Loucy (cell line): ENCODE measurements at regions not wholly inside any gene's neighbourhood (a gene's known extent, or its start where the extent isn't known, plus 50 kb on each side); places are given as distances from the start of the nearest gene placed in this dataset.

Experiments
- H2AFZ ChIP-seq: fragments of 200-600 bp; sonication (generic); 2 replicates; pipeline ENCODE4 v1.6.0; 2016; ENCODE audit warnings: antibody characterized with exemption, mild to moderate bottlenecking, low read length, moderate library complexity
- H3F3A ChIP-seq: fragments of 200-600 bp; 2 replicates; pipeline ENCODE4 v1.6.0; 2016; ENCODE audit warnings: antibody characterized with exemption, low read depth, mild to moderate bottlenecking
- H3K27me3 ChIP-seq: fragments of 200-600 bp; sonication (generic); 2 replicates; pipeline ENCODE4 v1.6.1; 2014; ENCODE audit warnings: low read length, mild to moderate bottlenecking; ENCODE audit not compliant: insufficient read depth, poor library complexity, severe bottlenecking
- H3K36me3 ChIP-seq: fragments of 200-600 bp; sonication (generic); 2 replicates; pipeline ENCODE4 v1.6.1; 2016; ENCODE audit warnings: low read length; ENCODE audit not compliant: insufficient read depth
- H3K4me1 ChIP-seq: fragments of 200-600 bp; sonication (generic); 2 replicates; pipeline ENCODE4 v1.5.1; 2014; ENCODE audit warnings: low read length, mild to moderate bottlenecking; ENCODE audit not compliant: insufficient read depth, poor library complexity, severe bottlenecking
- H3K4me2 ChIP-seq: fragments of 200-600 bp; sonication (generic); 2 replicates; pipeline ENCODE4 v1.6.0; 2014; ENCODE audit warnings: antibody characterized with exemption, low read length, low read depth, mild to moderate bottlenecking; ENCODE audit not compliant: poor library complexity, severe bottlenecking
- H3K4me3 ChIP-seq: fragments of 200-600 bp; sonication (generic); 2 replicates; pipeline ENCODE4 v1.5.1; 2014; ENCODE audit warnings: low read length, mild to moderate bottlenecking, mixed read lengths; ENCODE audit not compliant: poor library complexity, severe bottlenecking
- H3K79me2 ChIP-seq: fragments of 200-600 bp; sonication (generic); 2 replicates; pipeline ENCODE4 v1.6.1; 2014; ENCODE audit warnings: low read length; ENCODE audit not compliant: insufficient read depth
- H3K9ac ChIP-seq: fragments of 200-600 bp; sonication (generic); 2 replicates; pipeline ENCODE4 v1.6.0; 2014; ENCODE audit warnings: mild to moderate bottlenecking, low read depth, low read length, moderate library complexity; ENCODE audit not compliant: poor library complexity, severe bottlenecking
- H3K9me2 ChIP-seq: fragments of 200-600 bp; sonication (generic); replicated peaks from 2 replicates; pipeline ENCODE4 v1.6.1; 2016; ENCODE audit warnings: low read depth, low read length, mixed read lengths
- H3K9me3 ChIP-seq: fragments of 200-600 bp; sonication (generic); 2 replicates; pipeline ENCODE4 v1.6.1; 2014; ENCODE audit warnings: mild to moderate bottlenecking, antibody characterized with exemption, low read length, low read depth; ENCODE audit not compliant: insufficient read depth
- H4K20me1 ChIP-seq: fragments of 200-600 bp; sonication (generic); 2 replicates; pipeline ENCODE4 v1.6.0; 2014; ENCODE audit warnings: antibody characterized with exemption, low read length, mild to moderate bottlenecking; ENCODE audit not compliant: insufficient read depth, poor library complexity, severe bottlenecking
- EZH2phosphoT487 ChIP-seq: fragments of 200-600 bp; IDR thresholded peaks from 2 replicates; pipeline ENCODE4 v1.6.1; 2018; ENCODE audit warnings: antibody characterized with exemption, mild to moderate bottlenecking, moderate library complexity, borderline replicate concordance
- TF ChIP-seq, protein P1 (sequence below): fragments of 200-600 bp; sonication (generic); conservative IDR thresholded peaks from 2 replicates; pipeline ENCODE4 v1.5.1; 2014; ENCODE audit warnings: mild to moderate bottlenecking, antibody characterized with exemption, low read length

DNA sequence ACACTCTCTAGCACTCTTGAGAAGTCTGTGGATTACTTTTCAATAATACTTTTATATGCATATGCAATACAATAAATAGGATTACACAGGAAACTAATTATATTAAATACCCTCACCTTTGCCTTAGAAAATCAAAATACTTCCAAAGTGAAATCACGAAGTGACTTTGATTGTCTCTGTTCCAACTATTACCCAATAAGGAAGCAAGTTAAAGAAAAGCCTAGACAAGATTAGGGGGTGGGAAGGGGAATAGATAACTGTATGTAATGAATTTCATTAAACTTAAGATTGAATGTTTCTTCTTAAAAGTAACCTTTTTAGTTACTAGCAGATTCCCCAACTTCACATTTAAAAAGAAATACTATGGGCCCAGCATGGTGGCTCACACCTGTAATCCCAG lies 66.6 kb upstream of the SOX4 start:
- H2AFZ ChIP-seq = no peak overlapping the region
- H3K9me2 ChIP-seq = no peaks in the 10 kb centered on the region
- no peak for TF ChIP-seq EZH2phosphoT487
- TF ChIP-seq, protein P1, sequence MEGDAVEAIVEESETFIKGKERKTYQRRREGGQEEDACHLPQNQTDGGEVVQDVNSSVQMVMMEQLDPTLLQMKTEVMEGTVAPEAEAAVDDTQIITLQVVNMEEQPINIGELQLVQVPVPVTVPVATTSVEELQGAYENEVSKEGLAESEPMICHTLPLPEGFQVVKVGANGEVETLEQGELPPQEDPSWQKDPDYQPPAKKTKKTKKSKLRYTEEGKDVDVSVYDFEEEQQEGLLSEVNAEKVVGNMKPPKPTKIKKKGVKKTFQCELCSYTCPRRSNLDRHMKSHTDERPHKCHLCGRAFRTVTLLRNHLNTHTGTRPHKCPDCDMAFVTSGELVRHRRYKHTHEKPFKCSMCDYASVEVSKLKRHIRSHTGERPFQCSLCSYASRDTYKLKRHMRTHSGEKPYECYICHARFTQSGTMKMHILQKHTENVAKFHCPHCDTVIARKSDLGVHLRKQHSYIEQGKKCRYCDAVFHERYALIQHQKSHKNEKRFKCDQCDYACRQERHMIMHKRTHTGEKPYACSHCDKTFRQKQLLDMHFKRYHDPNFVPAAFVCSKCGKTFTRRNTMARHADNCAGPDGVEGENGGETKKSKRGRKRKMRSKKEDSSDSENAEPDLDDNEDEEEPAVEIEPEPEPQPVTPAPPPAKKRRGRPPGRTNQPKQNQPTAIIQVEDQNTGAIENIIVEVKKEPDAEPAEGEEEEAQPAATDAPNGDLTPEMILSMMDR = no peak

DNA sequence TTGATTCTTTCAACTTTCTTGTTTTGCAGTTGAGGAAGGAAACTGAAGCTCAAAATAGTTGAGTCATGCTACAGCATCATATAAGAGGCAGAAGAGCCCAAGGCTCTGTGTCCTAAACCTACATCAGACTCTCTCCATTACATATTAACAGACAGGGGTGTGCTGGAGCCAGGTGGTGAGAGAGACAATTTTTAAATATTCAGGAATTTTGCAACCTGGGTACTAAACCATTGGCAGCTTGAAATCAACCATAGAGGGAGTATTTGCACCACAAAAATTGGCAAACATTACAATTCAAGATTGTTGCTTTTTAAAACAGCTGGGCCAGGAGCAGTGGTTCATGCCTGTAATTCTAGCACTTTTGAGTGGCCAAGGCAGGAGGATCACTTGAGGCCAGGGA lies 65.8 kb upstream of the SOX4 start:
- TF ChIP-seq, protein P1 = peak; percentile 21; the same call in 1 of the 2 replicates
- no peak for TF ChIP-seq EZH2phosphoT487
- no peaks in the 10 kb centered on the region for H3K4me1 ChIP-seq
- no peaks in the 10 kb centered on the region for H3K9me3 ChIP-seq

More for the DNA sequence above, 66.6 kb upstream of the SOX4 start:
- Histone ChIP-seq H3K79me2 (no peaks in the 10 kb centered on the region), H3K4me3 (no peak overlapping the region), H3K4me1 (no peaks in the 10 kb centered on the region), H3K27me3 (no peaks in the 10 kb centered on the region), H3K36me3 (no peaks in the 10 kb centered on the region), H3K4me2 (no peak overlapping the region), H4K20me1 (no peaks in the 10 kb centered on the region), H3K9ac (no peak overlapping the region), H3K9me3 (no peaks in the 10 kb centered on the region), H3F3A (no peaks in the 10 kb centered on the region)

DNA sequence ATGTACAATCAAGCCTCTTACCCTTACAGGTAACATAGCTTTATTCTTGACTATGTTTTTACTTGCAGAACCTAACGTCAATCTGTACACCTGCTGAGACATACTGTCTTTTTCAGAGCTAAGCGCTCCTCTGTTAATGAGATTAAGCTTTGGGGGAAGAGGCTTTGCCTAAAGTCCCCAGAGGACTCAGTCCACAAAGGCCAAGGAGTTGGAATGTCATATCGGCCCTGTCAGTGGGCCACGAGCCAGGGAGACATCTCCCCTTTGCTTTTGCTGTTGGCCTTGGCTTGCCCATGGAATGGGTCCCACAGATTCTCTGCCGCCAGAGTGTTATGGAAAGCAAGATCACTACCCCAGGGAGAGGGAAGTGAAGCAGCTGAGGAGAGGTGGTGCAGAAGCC lies 64.1 kb upstream of the SOX4 start:
- no peaks in the 10 kb centered on the region for H3K4me1 ChIP-seq
- H3K36me3 ChIP-seq = no peaks in the 10 kb centered on the region
- no peaks in the 10 kb centered on the region for H3F3A ChIP-seq
- no peaks in the 10 kb centered on the region for H3K27me3 ChIP-seq
- H2AFZ ChIP-seq = no peak overlapping the region; the same call in 1 of the 2 replicates
- H3K79me2 ChIP-seq = no peaks in the 10 kb centered on the region
- no peak overlapping the region for H3K4me2 ChIP-seq
- TF ChIP-seq, protein P1 = no peak
- TF ChIP-seq EZH2phosphoT487 = no peak
- no peaks in the 10 kb centered on the region for H3K9me2 ChIP-seq
- H3K9me3 ChIP-seq = no peaks in the 10 kb centered on the region
- H3K9ac ChIP-seq = no peak overlapping the region
- H4K20me1 ChIP-seq = no peaks in the 10 kb centered on the region
- H3K4me3 ChIP-seq = no peak overlapping the region

More for the DNA sequence above, 65.8 kb upstream of the SOX4 start:
- no peaks in the 10 kb centered on the region for H3K27me3 ChIP-seq
- H3K9ac ChIP-seq = no peak overlapping the region
- H3K4me3 ChIP-seq = no peak overlapping the region
- H2AFZ ChIP-seq = no peak overlapping the region
- no peak overlapping the region for H3K4me2 ChIP-seq
- no peaks in the 10 kb centered on the region for H3F3A ChIP-seq
- no peaks in the 10 kb centered on the region for H4K20me1 ChIP-seq
- no peaks in the 10 kb centered on the region for H3K9me2 ChIP-seq
- no peaks in the 10 kb centered on the region for H3K79me2 ChIP-seq
- no peaks in the 10 kb centered on the region for H3K36me3 ChIP-seq
